ENCODE measurements at regions not wholly inside any gene's neighbourhood (a gene's known extent, or its start where the extent isn't known, plus 50 kb on each side); places are given as distances from the start of the nearest gene placed in this dataset.

GRCh38 chr1:2891923-2892448, 90.5 kb upstream of the TTC34 start:
- H3K4me2 ChIP-seq: no peak overlapping the region
- POLR2A ChIA-PET (ENCODE audit: unreplicated experiment): no interaction called here

GRCh38 chr1:2893473-2894120, 92.1 kb upstream of the TTC34 start:
- no peaks in the 10 kb centered on the region for H3K36me3 ChIP-seq (ENCODE audit: low read depth)
- ChIA-PET POLR2A (ENCODE audit: unreplicated experiment) (no interaction called here), CTCF (no interaction called here)
- no peaks in the 10 kb centered on the region for H3K4me1 ChIP-seq (replicated peaks; ENCODE audit: insufficient read depth)
- no TSS peak for BruUV-seq (replicated peaks)
- no peaks in the 10 kb centered on the region for H3K9me2 ChIP-seq (ENCODE audit: insufficient read depth)
- no peak for TF ChIP-seq CTCF (conservative IDR thresholded peaks at IDR 0.05)
- TF ChIP-seq EZH2 (IDR thresholded peaks at IDR 0.05; ENCODE audit: low read depth): no peak
- H3F3A ChIP-seq (ENCODE audit: insufficient read depth, low read depth): peaks cover 13% of the 10 kb centered on the region
- intact Hi-C loops (cut with micrococcal nuclease; ENCODE audit: unreplicated experiment): no loop called here
- no peak overlapping the region for H3K4me3 ChIP-seq
- no peaks in the 10 kb centered on the region for H3K9me3 ChIP-seq (ENCODE audit: insufficient read depth, low read depth)
- no peak for DNase-seq
- no peak overlapping the region for H3K27ac ChIP-seq
- H3K79me2 ChIP-seq (ENCODE audit: low read depth): no peaks in the 10 kb centered on the region
- peaks cover 57% of the 10 kb centered on the region for H3K27me3 ChIP-seq (ENCODE audit: insufficient read depth, low read depth)
- H2AFZ ChIP-seq: no peak overlapping the region
- no peak overlapping the region for H3K4me2 ChIP-seq
- no peaks in the 10 kb centered on the region for H4K20me1 ChIP-seq (ENCODE audit: insufficient read depth)

More at GRCh38 chr1:2891923-2892448, 90.5 kb upstream of the TTC34 start:
- Histone ChIP-seq H4K20me1 (ENCODE audit: insufficient read depth) (no peaks in the 10 kb centered on the region), H3K4me1 (replicated peaks; ENCODE audit: insufficient read depth) (no peaks in the 10 kb centered on the region), H3K4me3 (no peak overlapping the region), H3K9me3 (ENCODE audit: insufficient read depth, low read depth) (no peaks in the 10 kb centered on the region), H3K27ac (no peak overlapping the region), H3K79me2 (ENCODE audit: low read depth) (no peaks in the 10 kb centered on the region), H3F3A (ENCODE audit: insufficient read depth, low read depth) (peaks cover 9% of the 10 kb centered on the region), H3K27me3 (ENCODE audit: insufficient read depth, low read depth) (peaks cover 67% of the 10 kb centered on the region), H3K36me3 (ENCODE audit: low read depth) (no peaks in the 10 kb centered on the region), H3K9me2 (ENCODE audit: insufficient read depth) (no peaks in the 10 kb centered on the region), H2AFZ (no peak overlapping the region)
- no peak for TF ChIP-seq EZH2 (IDR thresholded peaks at IDR 0.05; ENCODE audit: low read depth)
- no peak for TF ChIP-seq CTCF (conservative IDR thresholded peaks at IDR 0.05)
- CTCF ChIA-PET: no interaction called here
- no peak for DNase-seq
- intact Hi-C loops (cut with micrococcal nuclease; ENCODE audit: unreplicated experiment): no loop called here
- no TSS peak for BruUV-seq (replicated peaks)

GRCh38 chr1:2894381-2895041, 93.0 kb upstream of the TTC34 start:
- DNase-seq: no peak
- Histone ChIP-seq H3F3A (ENCODE audit: insufficient read depth, low read depth) (peaks cover 13% of the 10 kb centered on the region), H3K4me1 (replicated peaks; ENCODE audit: insufficient read depth) (no peaks in the 10 kb centered on the region), H4K20me1 (ENCODE audit: insufficient read depth) (no peaks in the 10 kb centered on the region), H3K27me3 (ENCODE audit: insufficient read depth, low read depth) (peaks cover 57% of the 10 kb centered on the region), H3K27ac (no peak overlapping the region), H3K4me3 (no peak overlapping the region), H3K9me2 (ENCODE audit: insufficient read depth) (no peaks in the 10 kb centered on the region), H2AFZ (no peak overlapping the region), H3K9me3 (ENCODE audit: insufficient read depth, low read depth) (no peaks in the 10 kb centered on the region), H3K36me3 (ENCODE audit: low read depth) (no peaks in the 10 kb centered on the region), H3K79me2 (ENCODE audit: low read depth) (no peaks in the 10 kb centered on the region), H3K4me2 (no peak overlapping the region)
- TF ChIP-seq CTCF (conservative IDR thresholded peaks at IDR 0.05): no peak
- TF ChIP-seq EZH2 (IDR thresholded peaks at IDR 0.05; ENCODE audit: low read depth): no peak
- no TSS peak for BruUV-seq (replicated peaks)
- intact Hi-C loops (cut with micrococcal nuclease; ENCODE audit: unreplicated experiment): no loop called here
- CTCF ChIA-PET: no interaction called here
- POLR2A ChIA-PET (ENCODE audit: unreplicated experiment): no interaction called here

All from PC-9 (cell line).